Liver (tissue), 3 donors: ENCODE measurements at regions not wholly inside any gene's neighbourhood (a gene's known extent, or its start where the extent isn't known, plus 50 kb on each side); places are given as distances from the start of the nearest gene placed in this dataset.

Experiments
- FOXA2 ChIP-seq: IDR thresholded peaks from 2 replicates; pipeline ENCODE4 v1.6.1; 2016; ENCODE audit warnings: antibody characterized with exemption
- GABPA ChIP-seq, 2 donors: IDR thresholded peaks in 1 of 2; conservative IDR thresholded peaks in 1 of 2; 2 replicates each; pipeline ENCODE4 v1.6.1; 2016; ENCODE audit warnings: antibody characterized with exemption in 2 of 2, mild to moderate bottlenecking in 1 of 2, moderate library complexity in 1 of 2
- RAD21 ChIP-seq, 2 donors: IDR thresholded peaks; 2 replicates each; pipeline ENCODE4 v1.6.1; 2016; ENCODE audit warnings: antibody characterized with exemption in 2 of 2, mild to moderate bottlenecking in 2 of 2
- TF ChIP-seq, protein P1 (sequence below): fragments of 150-350 bp; IDR thresholded peaks from 2 replicates; pipeline ENCODE4 v1.5.1; 2017; ENCODE audit warnings: improper control_type of control experiment, low read depth, low read length; ENCODE audit not compliant: missing input control
- TF ChIP-seq, protein P2 (sequence below): IDR thresholded peaks from 2 replicates; pipeline ENCODE4 v1.6.1; 2016; ENCODE audit warnings: antibody characterized with exemption, mild to moderate bottlenecking
- donor health status: healthy.
- donor health status: healthy.

DNA sequence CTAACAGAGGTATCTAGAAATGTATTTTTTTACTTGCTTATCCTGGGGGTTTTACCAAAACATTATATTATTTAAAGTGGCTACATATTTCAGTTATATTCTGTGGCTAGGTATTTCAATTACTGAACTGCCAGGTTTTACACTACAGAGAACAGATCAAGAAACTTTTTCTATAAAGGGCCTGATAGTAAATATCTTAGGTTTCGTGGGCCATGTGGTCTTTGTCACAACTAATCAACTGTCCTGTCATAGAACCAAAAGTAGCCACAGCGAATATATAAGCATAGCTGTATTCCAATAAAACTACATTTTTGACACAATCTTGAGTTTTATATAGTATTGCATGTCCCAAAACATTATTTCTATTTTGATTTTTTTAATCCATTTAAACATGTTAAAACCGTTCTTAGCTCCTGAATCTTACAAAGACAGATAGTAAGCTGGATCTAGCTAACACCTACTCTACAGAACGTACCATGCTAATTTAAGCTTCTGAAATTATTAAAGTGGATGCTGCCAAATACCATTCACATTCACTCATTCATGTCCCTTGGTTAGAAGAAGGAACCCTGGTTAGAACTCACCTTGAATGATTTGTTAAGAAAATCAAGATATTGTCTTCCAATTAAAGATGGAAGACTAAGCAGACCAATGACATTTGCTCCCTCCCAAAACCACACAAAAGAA lies 118.2 kb upstream of the TGFBR2 start:
- TF ChIP-seq, protein P1, sequence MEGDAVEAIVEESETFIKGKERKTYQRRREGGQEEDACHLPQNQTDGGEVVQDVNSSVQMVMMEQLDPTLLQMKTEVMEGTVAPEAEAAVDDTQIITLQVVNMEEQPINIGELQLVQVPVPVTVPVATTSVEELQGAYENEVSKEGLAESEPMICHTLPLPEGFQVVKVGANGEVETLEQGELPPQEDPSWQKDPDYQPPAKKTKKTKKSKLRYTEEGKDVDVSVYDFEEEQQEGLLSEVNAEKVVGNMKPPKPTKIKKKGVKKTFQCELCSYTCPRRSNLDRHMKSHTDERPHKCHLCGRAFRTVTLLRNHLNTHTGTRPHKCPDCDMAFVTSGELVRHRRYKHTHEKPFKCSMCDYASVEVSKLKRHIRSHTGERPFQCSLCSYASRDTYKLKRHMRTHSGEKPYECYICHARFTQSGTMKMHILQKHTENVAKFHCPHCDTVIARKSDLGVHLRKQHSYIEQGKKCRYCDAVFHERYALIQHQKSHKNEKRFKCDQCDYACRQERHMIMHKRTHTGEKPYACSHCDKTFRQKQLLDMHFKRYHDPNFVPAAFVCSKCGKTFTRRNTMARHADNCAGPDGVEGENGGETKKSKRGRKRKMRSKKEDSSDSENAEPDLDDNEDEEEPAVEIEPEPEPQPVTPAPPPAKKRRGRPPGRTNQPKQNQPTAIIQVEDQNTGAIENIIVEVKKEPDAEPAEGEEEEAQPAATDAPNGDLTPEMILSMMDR = no peak
- TF ChIP-seq FOXA2 = no peak
- TF ChIP-seq, protein P2, sequence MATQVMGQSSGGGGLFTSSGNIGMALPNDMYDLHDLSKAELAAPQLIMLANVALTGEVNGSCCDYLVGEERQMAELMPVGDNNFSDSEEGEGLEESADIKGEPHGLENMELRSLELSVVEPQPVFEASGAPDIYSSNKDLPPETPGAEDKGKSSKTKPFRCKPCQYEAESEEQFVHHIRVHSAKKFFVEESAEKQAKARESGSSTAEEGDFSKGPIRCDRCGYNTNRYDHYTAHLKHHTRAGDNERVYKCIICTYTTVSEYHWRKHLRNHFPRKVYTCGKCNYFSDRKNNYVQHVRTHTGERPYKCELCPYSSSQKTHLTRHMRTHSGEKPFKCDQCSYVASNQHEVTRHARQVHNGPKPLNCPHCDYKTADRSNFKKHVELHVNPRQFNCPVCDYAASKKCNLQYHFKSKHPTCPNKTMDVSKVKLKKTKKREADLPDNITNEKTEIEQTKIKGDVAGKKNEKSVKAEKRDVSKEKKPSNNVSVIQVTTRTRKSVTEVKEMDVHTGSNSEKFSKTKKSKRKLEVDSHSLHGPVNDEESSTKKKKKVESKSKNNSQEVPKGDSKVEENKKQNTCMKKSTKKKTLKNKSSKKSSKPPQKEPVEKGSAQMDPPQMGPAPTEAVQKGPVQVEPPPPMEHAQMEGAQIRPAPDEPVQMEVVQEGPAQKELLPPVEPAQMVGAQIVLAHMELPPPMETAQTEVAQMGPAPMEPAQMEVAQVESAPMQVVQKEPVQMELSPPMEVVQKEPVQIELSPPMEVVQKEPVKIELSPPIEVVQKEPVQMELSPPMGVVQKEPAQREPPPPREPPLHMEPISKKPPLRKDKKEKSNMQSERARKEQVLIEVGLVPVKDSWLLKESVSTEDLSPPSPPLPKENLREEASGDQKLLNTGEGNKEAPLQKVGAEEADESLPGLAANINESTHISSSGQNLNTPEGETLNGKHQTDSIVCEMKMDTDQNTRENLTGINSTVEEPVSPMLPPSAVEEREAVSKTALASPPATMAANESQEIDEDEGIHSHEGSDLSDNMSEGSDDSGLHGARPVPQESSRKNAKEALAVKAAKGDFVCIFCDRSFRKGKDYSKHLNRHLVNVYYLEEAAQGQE = no peak
- no peak for TF ChIP-seq GABPA (IDR thresholded peaks at IDR 0.05 in 1 of 2, conservative IDR thresholded peaks at IDR 0.05 in 1 of 2)
- no peak for TF ChIP-seq RAD21 (IDR thresholded peaks at IDR 0.05)
